Astrocyte of the spinal cord (primary cell): ENCODE measurements at regions not wholly inside any gene's neighbourhood (a gene's known extent, or its start where the extent isn't known, plus 50 kb on each side); places are given as distances from the start of the nearest gene placed in this dataset.
"Not testable (repeated sequence)": the region's sequence is repeated elsewhere in the genome, so short reads cannot be mapped to it uniquely, and the experiment has no call there.

ENCODE experiments used
- DNase-seq: peaks from one replicate; pipeline ENCODE4 v3.0.0; 2011; ENCODE audit warnings: low read depth, low spot score
- H3K4me3 ChIP-seq: 2 replicates; pipeline ENCODE4 v1.5.1; 2011; ENCODE audit warnings: low read depth, mild to moderate bottlenecking, low read length, moderate library complexity
- in situ Hi-C: cut with HindIII; loops from 2 replicates; pipeline ENCODE4 v1.10.0; 2017; ENCODE audit warnings: low sequenced_read_pairs
- TF ChIP-seq, protein P1 (sequence below): IDR thresholded peaks from 2 replicates; pipeline ENCODE4 v1.5.1; 2012; ENCODE audit warnings: low read depth, mild to moderate bottlenecking, low read length, inconsistent platforms

- peak; percentile 80 for DNase-seq
- in situ Hi-C loops, result not testable (repeated sequence)
- H3K4me3 ChIP-seq, result peak overlapping the region; percentile 78
Measured at GRCh38 chr17:30731210-30732132, 93.0 kb downstream of the CRLF3 start.

- H3K4me3 ChIP-seq, result peak overlapping the region; percentile 36
- DNase-seq, in situ Hi-C loops: not testable (repeated sequence)
Measured at GRCh38 chr17:30730837-30731209, 93.7 kb downstream of the CRLF3 start.

- DNase-seq, H3K4me3 ChIP-seq, in situ Hi-C loops: not testable (repeated sequence)
Measured at GRCh38 chr17:30730171-30730836, 94.2 kb downstream of the CRLF3 start.

DNA sequence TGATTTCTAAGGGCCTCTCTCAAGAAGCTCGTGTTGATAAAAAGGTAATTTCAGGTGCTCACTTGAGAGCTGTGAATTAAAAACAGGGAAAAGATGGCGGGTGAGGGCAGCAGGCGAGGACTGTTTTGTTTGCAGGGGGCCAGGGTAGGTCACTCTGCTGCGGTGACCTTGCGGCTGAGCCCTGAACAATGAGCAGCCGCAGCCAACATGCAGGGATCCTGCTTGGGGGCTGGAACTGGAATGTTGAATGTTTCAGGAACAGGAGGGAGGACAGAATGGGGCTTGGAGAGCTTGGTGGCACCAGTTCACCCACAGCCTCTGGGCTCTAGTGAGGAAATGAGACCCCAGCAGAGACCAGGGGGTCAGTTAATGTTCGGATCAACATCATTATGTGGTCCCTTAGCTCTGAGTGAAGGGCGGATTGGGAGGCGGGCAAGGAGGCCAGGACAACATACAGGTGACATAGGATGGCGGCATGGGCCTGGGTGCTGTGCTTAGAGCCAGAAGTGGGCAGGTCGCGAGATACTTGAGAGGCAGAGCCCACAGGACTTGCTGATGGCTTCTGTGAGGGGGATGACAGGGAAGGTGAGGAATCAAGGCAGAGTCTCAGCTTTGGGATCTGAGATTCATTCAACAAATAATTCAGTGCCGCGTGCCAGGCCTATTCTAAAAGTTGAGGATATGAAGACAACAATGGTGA is 94.9 kb downstream of the CRLF3 start:
- H3K4me3 ChIP-seq, in situ Hi-C loops, DNase-seq: not testable (repeated sequence)

GRCh38 chr17:30727517-30727916 is 97.0 kb downstream of the CRLF3 start:
- H3K4me3 ChIP-seq, DNase-seq, in situ Hi-C loops: not testable (repeated sequence)

GRCh38 chr17:30726734-30727133 is 97.8 kb downstream of the CRLF3 start:
- in situ Hi-C loops, DNase-seq, H3K4me3 ChIP-seq: not testable (repeated sequence)

- H3K4me3 ChIP-seq, in situ Hi-C loops, DNase-seq: not testable (repeated sequence)
Measured at GRCh38 chr17:30726310-30726709, 98.2 kb downstream of the CRLF3 start.

DNA sequence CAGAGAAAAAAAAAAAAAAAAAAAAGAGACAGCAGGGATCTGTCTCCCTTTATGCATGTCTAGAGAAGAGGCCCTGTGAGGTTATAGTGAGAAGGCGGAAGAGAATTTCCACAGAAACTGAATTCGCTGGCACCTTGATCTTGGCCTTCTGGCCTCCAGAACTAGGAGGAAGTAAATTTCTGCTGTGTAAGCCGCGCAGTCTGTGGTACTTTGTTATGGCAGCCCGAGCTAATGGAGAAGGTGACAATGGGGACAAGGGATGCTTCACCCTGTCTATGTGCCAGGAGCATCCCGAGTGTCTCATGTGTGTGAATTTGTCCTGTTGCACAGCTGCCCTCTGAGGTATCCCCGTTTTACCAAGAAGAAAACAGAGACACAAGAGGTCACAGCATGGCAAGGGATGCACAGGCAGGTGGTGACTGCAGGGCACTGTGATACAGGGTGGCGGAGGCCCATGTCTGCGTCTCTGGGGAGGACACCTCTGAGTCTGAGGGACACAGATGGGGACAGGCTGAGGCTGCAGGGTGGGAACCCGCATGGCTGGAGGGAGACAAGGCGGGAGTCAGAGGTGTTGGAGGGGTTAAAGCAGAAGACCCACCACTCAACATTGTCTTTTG is 100.3 kb downstream of the CRLF3 start:
- DNase-seq, in situ Hi-C loops, H3K4me3 ChIP-seq: not testable (repeated sequence)

DNA sequence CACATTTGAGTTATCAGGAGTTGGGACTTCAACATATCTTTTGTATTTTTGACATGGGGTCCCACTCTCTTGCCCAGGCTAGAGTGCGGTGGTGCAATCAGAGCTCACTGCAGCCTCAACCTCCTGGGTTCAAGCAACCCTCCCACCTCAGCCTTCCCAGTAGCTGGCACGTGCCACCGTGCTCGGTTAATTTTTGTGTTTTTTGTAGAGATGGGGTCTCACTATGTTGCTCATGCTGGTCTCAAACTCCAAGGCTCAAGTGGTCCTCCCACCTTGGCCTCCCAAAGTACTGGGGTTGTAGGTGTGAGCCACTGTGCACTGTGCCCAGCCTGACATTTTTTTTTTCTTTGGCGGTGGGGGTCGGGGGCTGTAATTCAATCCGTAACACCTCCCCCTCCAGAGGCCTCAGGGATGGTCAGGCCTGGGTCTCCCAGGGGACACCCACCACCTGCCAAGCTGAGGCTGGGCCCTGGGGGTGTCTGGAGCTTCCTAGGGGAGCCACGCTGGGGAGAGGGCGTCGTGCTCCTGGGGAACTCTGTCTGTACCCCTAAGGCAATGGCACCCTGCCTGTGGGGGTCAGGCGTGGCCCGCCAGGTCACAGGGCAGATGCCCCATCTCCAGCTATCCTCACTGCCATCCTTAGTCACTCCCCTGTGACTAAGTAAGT is 102.2 kb downstream of the CRLF3 start:
- DNase-seq, in situ Hi-C loops, H3K4me3 ChIP-seq: not testable (repeated sequence)

- DNase-seq, H3K4me3 ChIP-seq, in situ Hi-C loops: not testable (repeated sequence)
Measured at GRCh38 chr17:30720971-30721370, 103.5 kb downstream of the CRLF3 start.

GRCh38 chr17:30720013-30720471 is 104.5 kb downstream of the CRLF3 start:
- no peak for DNase-seq
- in situ Hi-C loops, result no loop called here
- TF ChIP-seq, protein P1, sequence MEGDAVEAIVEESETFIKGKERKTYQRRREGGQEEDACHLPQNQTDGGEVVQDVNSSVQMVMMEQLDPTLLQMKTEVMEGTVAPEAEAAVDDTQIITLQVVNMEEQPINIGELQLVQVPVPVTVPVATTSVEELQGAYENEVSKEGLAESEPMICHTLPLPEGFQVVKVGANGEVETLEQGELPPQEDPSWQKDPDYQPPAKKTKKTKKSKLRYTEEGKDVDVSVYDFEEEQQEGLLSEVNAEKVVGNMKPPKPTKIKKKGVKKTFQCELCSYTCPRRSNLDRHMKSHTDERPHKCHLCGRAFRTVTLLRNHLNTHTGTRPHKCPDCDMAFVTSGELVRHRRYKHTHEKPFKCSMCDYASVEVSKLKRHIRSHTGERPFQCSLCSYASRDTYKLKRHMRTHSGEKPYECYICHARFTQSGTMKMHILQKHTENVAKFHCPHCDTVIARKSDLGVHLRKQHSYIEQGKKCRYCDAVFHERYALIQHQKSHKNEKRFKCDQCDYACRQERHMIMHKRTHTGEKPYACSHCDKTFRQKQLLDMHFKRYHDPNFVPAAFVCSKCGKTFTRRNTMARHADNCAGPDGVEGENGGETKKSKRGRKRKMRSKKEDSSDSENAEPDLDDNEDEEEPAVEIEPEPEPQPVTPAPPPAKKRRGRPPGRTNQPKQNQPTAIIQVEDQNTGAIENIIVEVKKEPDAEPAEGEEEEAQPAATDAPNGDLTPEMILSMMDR, result no peak
- no peak overlapping the region for H3K4me3 ChIP-seq
